ENCODE measurements at regions not wholly inside any gene's neighbourhood (a gene's known extent, or its start where the extent isn't known, plus 50 kb on each side); places are given as distances from the start of the nearest gene placed in this dataset.
A peak's percentile ranks its signal among the peaks of the same experiment; 100 is the strongest.

GRCh38 chr20:42020316-42020715, 402.1 kb upstream of the CHD6 start:
- no peak for DNase-seq (ENCODE audit: low read depth in 4 of 4, low spot score in 2 of 4)

DNA sequence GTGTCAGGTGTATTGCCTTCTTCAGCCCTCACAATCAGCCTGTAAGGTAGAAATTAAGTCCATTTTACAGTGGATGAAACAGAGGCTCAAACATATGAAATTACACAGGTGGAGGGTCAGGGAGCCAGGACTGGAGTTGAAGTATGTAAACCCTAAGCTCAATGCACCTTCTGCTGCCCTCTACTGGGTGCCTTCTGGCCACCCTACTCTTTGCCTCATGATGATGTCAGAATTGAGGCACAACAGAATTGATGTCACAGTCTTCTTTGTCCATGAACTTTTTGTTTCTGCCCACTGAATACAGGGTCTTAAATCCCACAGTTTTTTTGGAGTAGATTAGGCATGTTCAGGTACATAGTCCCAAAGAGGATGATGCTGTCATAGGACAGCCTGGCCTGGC, 400.8 kb upstream of the CHD6 start:
- no peak for DNase-seq (ENCODE audit: low read depth in 4 of 4, low spot score in 2 of 4)

- DNase-seq (ENCODE audit: low read depth in 4 of 4, low spot score in 2 of 4) = no peak
Measured at GRCh38 chr20:42010090-42010489, 391.9 kb upstream of the CHD6 start.

GRCh38 chr20:42007251-42007650, 389.1 kb upstream of the CHD6 start:
- DNase-seq (ENCODE audit: low read depth in 4 of 4, low spot score in 2 of 4) = no peak

DNA sequence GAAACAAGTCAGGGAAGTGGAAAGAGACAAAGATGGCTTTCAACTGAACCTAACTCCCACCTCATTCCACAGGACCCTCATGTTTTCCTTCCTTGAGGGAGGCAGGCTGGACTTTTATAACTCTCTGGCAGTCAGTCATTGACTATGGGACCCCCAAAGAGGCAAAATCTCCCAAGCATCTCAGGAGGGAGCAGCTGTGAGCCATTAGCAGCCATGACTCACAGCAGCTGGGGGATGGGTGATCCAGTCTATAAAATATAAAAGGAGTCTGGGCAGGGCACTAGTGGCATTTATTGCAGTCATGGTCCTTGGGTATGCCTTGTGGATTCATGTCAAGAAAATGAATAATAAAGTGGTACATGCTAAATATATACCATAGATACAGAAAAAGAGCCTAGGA, 387.0 kb upstream of the CHD6 start:
- DNase-seq (ENCODE audit: low read depth in 4 of 4, low spot score in 2 of 4) = no peak

DNA sequence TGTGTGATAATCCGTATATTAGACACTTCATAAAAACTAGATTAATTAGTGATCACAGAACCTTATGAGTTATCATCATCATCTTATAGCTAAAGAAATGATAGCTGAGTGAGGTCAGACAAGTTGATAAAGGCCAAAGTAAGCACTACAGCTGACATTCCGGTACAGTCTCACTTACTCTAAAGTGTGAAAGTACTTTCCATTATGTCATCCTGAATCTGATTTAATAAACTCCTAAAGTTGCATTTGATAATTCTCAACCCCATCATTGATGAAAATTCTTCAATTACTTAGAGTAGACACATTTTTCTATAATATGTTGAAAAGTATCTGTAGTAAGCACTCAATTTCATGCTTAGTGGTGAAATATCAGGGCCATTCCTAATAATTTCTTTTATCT, 385.2 kb upstream of the CHD6 start:
- DNase-seq (ENCODE audit: low read depth in 4 of 4, low spot score in 2 of 4) = no peak

- DNase-seq (ENCODE audit: low read depth in 4 of 4, low spot score in 2 of 4) = no peak
Measured at GRCh38 chr20:41998539-41999341, 380.6 kb upstream of the CHD6 start.

- DNase-seq (ENCODE audit: low read depth in 4 of 4, low spot score in 2 of 4) = no peak
Measured at GRCh38 chr20:41996951-41997350, 378.8 kb upstream of the CHD6 start.

DNA sequence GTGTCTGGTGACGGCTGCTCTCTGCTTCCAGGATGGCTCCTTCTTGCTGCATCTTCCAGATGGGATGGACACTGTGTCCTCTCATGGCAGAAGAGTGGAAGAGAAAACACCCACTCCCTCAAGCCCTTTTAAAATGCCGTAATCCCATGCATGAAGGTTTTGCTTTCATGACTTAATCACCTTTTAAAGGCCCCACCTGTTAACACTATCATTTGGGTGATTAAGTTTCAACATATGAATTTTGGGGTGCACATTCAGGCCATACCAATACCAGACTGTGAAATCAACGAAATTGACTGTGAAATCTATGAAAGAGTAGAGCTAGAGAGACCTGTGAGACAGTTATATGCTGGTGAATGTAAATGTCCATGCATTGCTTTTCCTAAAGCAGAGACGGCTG, 374.3 kb upstream of the CHD6 start:
- no peak for DNase-seq (ENCODE audit: low read depth in 4 of 4, low spot score in 2 of 4)

GRCh38 chr20:41991412-41991811, 373.2 kb upstream of the CHD6 start:
- no peak for DNase-seq (ENCODE audit: low read depth in 4 of 4, low spot score in 2 of 4)

GRCh38 chr20:41989935-41990635, 371.9 kb upstream of the CHD6 start:
- no peak for DNase-seq (ENCODE audit: low read depth in 4 of 4, low spot score in 2 of 4)

DNA sequence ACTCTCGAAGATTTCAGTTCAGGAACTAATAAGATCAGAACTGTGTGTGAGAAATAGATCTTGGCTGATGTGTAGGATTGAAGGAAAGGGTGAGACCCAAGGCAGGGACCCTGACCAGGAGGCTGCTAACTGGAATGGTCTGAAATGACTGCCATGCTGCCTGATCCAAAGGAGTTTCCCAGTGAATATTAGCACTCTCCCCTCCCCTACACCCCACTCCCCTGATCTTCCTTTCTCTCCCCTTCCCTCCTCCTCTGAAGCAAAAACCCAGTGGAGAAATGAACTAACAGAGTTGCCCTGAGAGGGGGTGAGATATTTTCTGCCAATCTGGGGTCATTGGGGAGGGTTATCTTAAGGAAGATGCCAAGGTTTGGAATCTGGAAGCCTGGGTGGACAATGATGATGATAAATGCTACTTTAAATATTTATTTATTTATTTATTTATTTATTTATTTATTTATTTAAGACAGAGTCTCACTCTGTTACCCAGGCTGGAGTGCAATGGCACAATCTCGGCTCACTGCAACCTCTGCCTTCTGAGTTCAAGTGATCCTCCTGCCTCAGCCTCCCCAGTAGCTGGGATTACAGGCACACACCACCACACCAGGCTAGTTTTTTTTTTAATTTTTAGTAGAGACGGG, 371.0 kb upstream of the CHD6 start:
- no peak for DNase-seq (ENCODE audit: low read depth in 4 of 4, low spot score in 2 of 4)

- DNase-seq (ENCODE audit: low read depth in 4 of 4, low spot score in 2 of 4) = no peak
Measured at GRCh38 chr20:41984031-41984430, 365.9 kb upstream of the CHD6 start.

DNA sequence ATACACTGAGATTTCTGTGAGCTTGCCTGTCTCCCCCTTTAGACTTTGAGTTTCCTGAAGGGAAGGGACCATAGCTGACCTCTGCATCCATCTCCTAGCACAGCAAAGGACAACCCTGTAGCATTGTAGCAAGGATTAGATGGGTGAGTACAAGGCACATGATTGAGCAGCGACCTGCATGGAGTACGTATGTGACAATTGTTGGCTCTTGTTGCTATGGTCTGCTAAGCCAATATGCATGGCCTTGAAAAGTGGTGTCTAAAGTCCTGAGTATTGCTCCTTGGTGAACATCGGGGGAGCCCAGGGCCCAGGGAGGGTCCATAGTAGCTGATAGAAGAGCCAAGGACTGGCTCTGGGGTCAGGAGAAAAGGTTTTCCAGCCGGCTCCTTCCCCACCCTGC, 365.0 kb upstream of the CHD6 start:
- no peak for DNase-seq (ENCODE audit: low read depth in 4 of 4, low spot score in 2 of 4)

- DNase-seq (ENCODE audit: low read depth in 4 of 4, low spot score in 2 of 4) = no peak
Measured at GRCh38 chr20:41981746-41982145, 363.6 kb upstream of the CHD6 start.

DNA sequence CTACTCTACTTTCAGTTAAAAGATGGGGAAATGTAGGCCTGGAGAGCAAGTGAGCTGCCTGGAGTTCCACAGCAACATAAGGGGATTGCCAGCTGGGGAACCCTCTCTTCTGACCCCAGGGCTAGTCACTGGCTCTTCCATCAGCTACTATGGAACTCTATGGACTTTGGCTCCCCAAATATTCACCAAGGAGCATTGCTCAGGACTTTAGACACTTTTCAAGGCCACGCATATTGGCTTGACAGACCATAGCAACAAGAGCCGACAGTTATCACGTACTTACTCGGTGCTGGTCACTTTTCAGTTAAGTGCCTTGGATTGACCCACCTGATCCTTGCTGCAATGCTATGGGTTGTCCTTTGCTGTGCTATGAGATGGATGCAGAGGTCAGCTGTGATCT, 360.7 kb upstream of the CHD6 start:
- no peak for DNase-seq (ENCODE audit: low read depth in 4 of 4, low spot score in 2 of 4)

DNA sequence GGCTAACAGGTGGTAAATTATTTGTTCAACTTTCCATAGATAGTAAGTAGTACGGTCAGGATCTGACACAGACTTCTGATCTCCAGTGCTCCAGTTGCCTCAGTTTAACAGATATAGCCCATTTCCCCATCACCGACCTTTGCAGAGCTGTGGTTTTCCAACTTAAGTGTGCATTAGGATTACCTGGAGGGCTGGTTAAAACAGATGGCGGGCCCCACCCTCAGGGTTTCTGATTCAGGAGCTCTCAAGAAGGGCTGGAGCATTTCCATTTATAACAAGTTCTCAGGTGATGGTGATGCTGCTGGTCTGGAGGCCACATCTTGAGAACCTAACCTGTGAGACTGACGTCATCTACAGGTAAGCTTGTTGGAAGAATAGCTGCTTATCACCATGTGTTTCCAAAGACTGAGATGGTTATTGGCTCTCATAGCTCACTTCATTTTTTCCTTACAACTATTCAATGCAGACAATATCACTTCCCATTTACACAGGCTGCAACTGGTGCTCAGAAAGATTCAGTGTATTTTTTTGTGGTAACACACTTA, 360.1 kb upstream of the CHD6 start:
- no peak for DNase-seq (ENCODE audit: low read depth in 4 of 4, low spot score in 2 of 4)

DNA sequence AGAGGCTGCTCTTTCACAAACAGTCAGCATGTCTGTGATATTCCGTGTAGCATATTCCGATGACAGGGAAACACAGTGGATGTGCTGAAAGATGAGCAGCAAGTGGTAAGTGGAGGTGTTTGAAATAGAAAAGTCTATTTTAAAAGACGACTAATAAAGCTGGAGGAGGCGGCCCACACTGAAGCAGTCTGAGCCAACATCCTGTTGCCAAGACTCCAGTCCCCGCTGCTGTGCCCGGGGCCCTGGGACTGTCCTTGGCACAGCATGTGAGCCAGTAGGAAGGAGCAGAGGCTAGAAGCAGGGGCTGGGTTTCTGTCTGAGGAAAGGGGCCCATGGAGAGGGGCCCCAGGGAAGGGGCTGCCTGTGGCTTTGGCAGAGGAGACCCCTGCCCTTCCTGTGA, 351.5 kb upstream of the CHD6 start:
- DNase-seq (ENCODE audit: low read depth in 4 of 4, low spot score in 2 of 4) = no peak

DNA sequence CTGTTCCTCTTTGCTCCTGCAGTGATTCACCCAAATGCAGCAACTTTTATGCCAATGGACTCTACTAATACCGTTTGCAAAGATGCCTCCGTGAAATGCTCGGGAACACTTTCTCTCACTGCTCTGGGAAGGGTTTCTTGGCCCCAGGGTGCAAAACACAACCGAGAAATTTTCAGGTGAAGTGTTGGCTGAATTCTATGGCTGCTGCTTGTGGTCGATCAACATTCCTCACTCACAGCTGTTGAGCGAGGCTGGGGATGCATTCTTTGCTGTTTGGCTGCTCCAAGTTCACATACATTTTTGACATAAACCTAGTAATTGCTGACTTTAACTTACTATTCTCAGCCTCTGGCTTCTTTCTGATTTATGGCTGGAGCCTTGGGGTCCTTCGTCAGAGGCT, 342.0 kb upstream of the CHD6 start:
- DNase-seq (ENCODE audit: low read depth in 4 of 4, low spot score in 2 of 4) = no peak

DNA sequence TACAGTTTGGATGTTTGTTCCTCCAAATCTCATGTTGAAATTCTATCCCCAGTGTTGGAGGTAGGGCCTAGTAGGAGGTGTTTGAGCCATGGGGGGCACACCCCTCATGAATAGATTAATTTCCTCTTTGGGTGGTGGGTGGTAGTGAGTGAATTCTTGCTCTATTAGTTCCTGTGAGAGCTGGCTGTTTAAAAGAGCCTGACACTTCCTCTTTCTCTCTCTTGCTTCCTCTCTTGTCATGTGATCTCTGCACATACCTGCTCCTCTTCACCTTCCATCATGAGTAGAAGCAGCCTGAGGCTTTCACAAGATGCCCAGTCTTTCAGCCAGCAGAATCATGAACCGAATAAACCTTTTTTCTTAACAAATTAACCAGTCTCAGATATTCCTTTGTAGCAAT, 340.2 kb upstream of the CHD6 start:
- no peak for DNase-seq (ENCODE audit: low read depth in 4 of 4, low spot score in 2 of 4)

DNA sequence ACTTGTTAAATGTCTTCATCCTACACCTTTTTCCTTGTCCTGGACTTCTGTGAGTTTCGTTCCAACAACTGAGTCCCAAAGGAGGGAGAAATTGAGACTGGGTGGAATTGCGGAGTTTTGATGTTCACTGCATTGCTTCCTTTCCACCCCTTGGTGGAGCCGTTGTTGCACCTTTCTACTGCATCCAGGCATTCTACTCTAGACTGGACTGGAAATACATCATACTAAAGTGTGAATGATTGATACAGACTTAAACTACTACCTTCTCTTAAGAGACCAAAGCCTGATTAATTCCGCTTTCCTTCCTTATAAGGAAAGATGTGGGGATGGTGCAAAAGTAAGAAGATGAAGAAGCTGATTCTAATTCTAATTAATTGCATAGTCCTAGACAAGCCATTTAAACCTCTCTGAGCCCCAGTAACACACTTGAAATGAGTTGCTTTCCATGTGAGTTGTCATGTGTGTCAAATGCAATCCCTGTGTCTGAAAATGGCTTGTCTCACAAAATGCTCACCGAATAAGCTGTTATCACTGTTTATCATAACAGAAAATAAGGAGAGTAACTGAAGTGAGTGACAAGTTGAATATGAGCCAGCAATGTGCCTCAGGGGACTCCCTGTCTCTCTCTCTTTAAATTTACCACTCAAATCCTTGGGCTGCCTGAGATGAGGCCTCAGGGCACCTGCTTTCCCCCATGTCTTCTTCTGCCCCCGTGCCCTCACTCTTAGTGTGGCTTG, 338.3 kb upstream of the CHD6 start:
- DNase-seq (ENCODE audit: low read depth in 4 of 4, low spot score in 2 of 4) = peak in 1 of 4 donors; percentile 2
